ENCODE measurements at regions not wholly inside any gene's neighbourhood (a gene's known extent, or its start where the extent isn't known, plus 50 kb on each side); places are given as distances from the start of the nearest gene placed in this dataset.

- no peaks in the 10 kb centered on the region for H3K9me3 ChIP-seq
- H3K36me3 ChIP-seq = no peaks in the 10 kb centered on the region
- no peak overlapping the region for H3K27ac ChIP-seq
- no peaks in the 10 kb centered on the region for H3K27me3 ChIP-seq
- TF ChIP-seq EP300 (IDR thresholded peaks at IDR 0.05) = no peak
- no peak for TF ChIP-seq POLR2AphosphoS5 (IDR thresholded peaks at IDR 0.05)
- TF ChIP-seq POLR2A (IDR thresholded peaks at IDR 0.05) = no peak
- TF ChIP-seq, protein P1, sequence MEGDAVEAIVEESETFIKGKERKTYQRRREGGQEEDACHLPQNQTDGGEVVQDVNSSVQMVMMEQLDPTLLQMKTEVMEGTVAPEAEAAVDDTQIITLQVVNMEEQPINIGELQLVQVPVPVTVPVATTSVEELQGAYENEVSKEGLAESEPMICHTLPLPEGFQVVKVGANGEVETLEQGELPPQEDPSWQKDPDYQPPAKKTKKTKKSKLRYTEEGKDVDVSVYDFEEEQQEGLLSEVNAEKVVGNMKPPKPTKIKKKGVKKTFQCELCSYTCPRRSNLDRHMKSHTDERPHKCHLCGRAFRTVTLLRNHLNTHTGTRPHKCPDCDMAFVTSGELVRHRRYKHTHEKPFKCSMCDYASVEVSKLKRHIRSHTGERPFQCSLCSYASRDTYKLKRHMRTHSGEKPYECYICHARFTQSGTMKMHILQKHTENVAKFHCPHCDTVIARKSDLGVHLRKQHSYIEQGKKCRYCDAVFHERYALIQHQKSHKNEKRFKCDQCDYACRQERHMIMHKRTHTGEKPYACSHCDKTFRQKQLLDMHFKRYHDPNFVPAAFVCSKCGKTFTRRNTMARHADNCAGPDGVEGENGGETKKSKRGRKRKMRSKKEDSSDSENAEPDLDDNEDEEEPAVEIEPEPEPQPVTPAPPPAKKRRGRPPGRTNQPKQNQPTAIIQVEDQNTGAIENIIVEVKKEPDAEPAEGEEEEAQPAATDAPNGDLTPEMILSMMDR (IDR thresholded peaks at IDR 0.05) = no peak
- WGBS = 48% methylated on average over 8 of the region's 8 CpGs
- no peak for DNase-seq (ENCODE audit: low spot score in 2 of 2)
- H3K4me1 ChIP-seq = no peaks in the 10 kb centered on the region
- H3K4me3 ChIP-seq = no peak overlapping the region
Observed at GRCh38 chr4:24433515-24434214, 150.7 kb downstream of the DHX15 start.

GRCh38 chr4:24428850-24429249 is 155.5 kb downstream of the DHX15 start:
- WGBS = 87% methylated on average over 6 of the region's 6 CpGs
- H3K4me1 ChIP-seq = no peaks in the 10 kb centered on the region
- no peaks in the 10 kb centered on the region for H3K36me3 ChIP-seq
- H3K27ac ChIP-seq = no peak overlapping the region
- TF ChIP-seq EP300 (IDR thresholded peaks at IDR 0.05) = no peak
- TF ChIP-seq POLR2A (IDR thresholded peaks at IDR 0.05) = no peak
- no peak for TF ChIP-seq POLR2AphosphoS5 (IDR thresholded peaks at IDR 0.05)
- H3K9me3 ChIP-seq = no peaks in the 10 kb centered on the region
- no peak for DNase-seq (ENCODE audit: low spot score in 2 of 2)
- no peak overlapping the region for H3K4me3 ChIP-seq
- H3K27me3 ChIP-seq = no peaks in the 10 kb centered on the region

DNA sequence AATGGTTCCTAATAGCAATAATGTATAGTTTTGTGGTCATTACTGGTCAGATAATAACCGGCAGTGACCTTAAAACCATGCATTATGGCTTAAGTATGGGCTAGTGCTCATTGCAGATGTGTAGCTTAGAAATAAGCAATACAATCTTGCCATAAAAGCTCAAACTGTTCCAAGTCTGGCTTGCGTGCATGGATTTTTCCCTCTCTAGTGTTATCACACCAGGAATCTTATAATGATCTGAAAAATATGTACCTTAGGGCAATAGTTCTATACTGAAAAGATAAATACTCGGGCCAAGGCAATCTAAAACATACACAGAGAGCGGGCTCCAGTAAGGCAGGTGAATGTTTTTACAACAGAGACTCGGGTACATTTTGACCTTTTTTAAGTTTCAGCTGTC is 157.8 kb downstream of the DHX15 start:
- H3K4me3 ChIP-seq = no peak overlapping the region
- H3K36me3 ChIP-seq = no peaks in the 10 kb centered on the region
- DNase-seq (ENCODE audit: low spot score in 2 of 2) = no peak
- H3K27me3 ChIP-seq = no peaks in the 10 kb centered on the region
- H3K4me1 ChIP-seq = no peaks in the 10 kb centered on the region
- 63% methylated on average over 5 of the region's 5 CpGs for WGBS
- no peaks in the 10 kb centered on the region for H3K9me3 ChIP-seq
- TF ChIP-seq, protein P1 (IDR thresholded peaks at IDR 0.05) = no peak
- TF ChIP-seq POLR2AphosphoS5 (IDR thresholded peaks at IDR 0.05) (no peak), POLR2A (IDR thresholded peaks at IDR 0.05) (no peak)
- no peak overlapping the region for H3K27ac ChIP-seq

DNA sequence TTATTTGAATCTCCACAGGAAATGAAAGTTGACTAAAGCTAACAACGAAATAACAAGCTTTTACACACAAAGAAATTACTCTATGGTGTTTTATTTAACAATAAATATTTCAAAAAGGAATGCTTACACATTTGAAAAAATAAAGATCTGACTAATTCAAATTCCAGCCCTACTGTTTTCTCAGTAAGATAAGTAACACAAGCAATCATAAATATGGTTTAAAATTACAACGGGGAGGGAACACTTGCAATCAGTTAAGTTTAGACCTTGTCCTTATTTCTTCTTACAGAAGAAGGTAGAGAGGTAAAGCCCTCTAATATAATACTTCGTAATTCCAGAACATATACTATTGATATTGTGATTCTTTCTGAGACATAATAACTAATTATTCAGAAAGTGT is 158.5 kb downstream of the DHX15 start:
- H3K4me3 ChIP-seq = no peak overlapping the region
- DNase-seq (ENCODE audit: low spot score in 2 of 2) = no peak
- H3K9me3 ChIP-seq = no peaks in the 10 kb centered on the region
- no peak overlapping the region for H3K27ac ChIP-seq
- no peaks in the 10 kb centered on the region for H3K4me1 ChIP-seq
- TF ChIP-seq, protein P1 (IDR thresholded peaks at IDR 0.05) = no peak
- TF ChIP-seq POLR2A (IDR thresholded peaks at IDR 0.05) = no peak
- no peak for TF ChIP-seq EP300 (IDR thresholded peaks at IDR 0.05)
- TF ChIP-seq POLR2AphosphoS5 (IDR thresholded peaks at IDR 0.05) = no peak
- H3K36me3 ChIP-seq = no peaks in the 10 kb centered on the region
- H3K27me3 ChIP-seq = no peaks in the 10 kb centered on the region
- 72% methylated on average over 3 of the region's 3 CpGs for WGBS

GRCh38 chr4:24423670-24424069 is 160.7 kb downstream of the DHX15 start:
- no peak for DNase-seq (ENCODE audit: low spot score in 2 of 2)
- Histone ChIP-seq H3K27me3 (no peaks in the 10 kb centered on the region), H3K27ac (no peak overlapping the region), H3K4me3 (no peak overlapping the region), H3K9me3 (no peaks in the 10 kb centered on the region), H3K36me3 (no peaks in the 10 kb centered on the region), H3K4me1 (no peaks in the 10 kb centered on the region)
- whole genome bisulfite sequencing = 98% methylated on average over 3 of the region's 3 CpGs
- no peak for TF ChIP-seq POLR2AphosphoS5 (IDR thresholded peaks at IDR 0.05)
- TF ChIP-seq POLR2A (IDR thresholded peaks at IDR 0.05) = no peak
- TF ChIP-seq EP300 (IDR thresholded peaks at IDR 0.05) = no peak
- TF ChIP-seq, protein P1 (IDR thresholded peaks at IDR 0.05) = no peak

GRCh38 chr4:24422644-24423043 is 161.7 kb downstream of the DHX15 start:
- 92% methylated on average over 2 of the region's 2 CpGs for WGBS
- Histone ChIP-seq H3K27me3 (no peaks in the 10 kb centered on the region), H3K4me3 (no peak overlapping the region), H3K9me3 (no peaks in the 10 kb centered on the region), H3K27ac (no peak overlapping the region), H3K4me1 (no peaks in the 10 kb centered on the region), H3K36me3 (no peaks in the 10 kb centered on the region)
- no peak for DNase-seq (ENCODE audit: low spot score in 2 of 2)
- TF ChIP-seq, protein P1 (IDR thresholded peaks at IDR 0.05) = no peak
- TF ChIP-seq POLR2A (IDR thresholded peaks at IDR 0.05) = no peak
- TF ChIP-seq POLR2AphosphoS5 (IDR thresholded peaks at IDR 0.05) = no peak
- TF ChIP-seq EP300 (IDR thresholded peaks at IDR 0.05) = no peak

Data from suprapubic skin (tissue), 4 donors.